ENCODE measurements at regions not wholly inside any gene's neighbourhood (a gene's known extent, or its start where the extent isn't known, plus 50 kb on each side); places are given as distances from the start of the nearest gene placed in this dataset.
"Not testable (repeated sequence)": the region's sequence is repeated elsewhere in the genome, so short reads cannot be mapped to it uniquely, and the experiment has no call there.

- DNase-seq: no peak
Measured at GRCh38 chr5:39696672-39697398, 272.1 kb upstream of the DAB2 start.

- no peak for DNase-seq
Measured at GRCh38 chr5:39691993-39692392, 267.2 kb upstream of the DAB2 start.

- DNase-seq: no peak
Measured at GRCh38 chr5:39691136-39691535, 266.4 kb upstream of the DAB2 start.

- no peak for DNase-seq
Measured at GRCh38 chr5:39689919-39690318, 265.1 kb upstream of the DAB2 start.

- DNase-seq: not testable (repeated sequence)
Measured at GRCh38 chr5:39687924-39688323, 263.1 kb upstream of the DAB2 start.

GRCh38 chr5:39680213-39680612 lies 255.4 kb upstream of the DAB2 start:
- no peak for DNase-seq

- DNase-seq: no peak
Measured at GRCh38 chr5:39678534-39678933, 253.8 kb upstream of the DAB2 start.

- DNase-seq: no peak
Measured at GRCh38 chr5:39675676-39676075, 250.9 kb upstream of the DAB2 start.

- DNase-seq: no peak
Measured at GRCh38 chr5:39674209-39675082, 249.7 kb upstream of the DAB2 start.

- DNase-seq: no peak
Measured at GRCh38 chr5:39671561-39671961, 246.8 kb upstream of the DAB2 start.

GRCh38 chr5:39670955-39671354 lies 246.2 kb upstream of the DAB2 start:
- no peak for DNase-seq

GRCh38 chr5:39670391-39670790 lies 245.6 kb upstream of the DAB2 start:
- no peak for DNase-seq

- DNase-seq: no peak
Measured at GRCh38 chr5:39668980-39669379, 244.2 kb upstream of the DAB2 start.

GRCh38 chr5:39665328-39665727 lies 240.5 kb upstream of the DAB2 start:
- no peak for DNase-seq

- DNase-seq: no peak
Measured at GRCh38 chr5:39662945-39663344, 238.2 kb upstream of the DAB2 start.

GRCh38 chr5:39661026-39661779 lies 236.4 kb upstream of the DAB2 start:
- no peak for DNase-seq

GRCh38 chr5:39660020-39660419 lies 235.2 kb upstream of the DAB2 start:
- no peak for DNase-seq

- no peak for DNase-seq
Measured at GRCh38 chr5:39658866-39659265, 234.1 kb upstream of the DAB2 start.

GRCh38 chr5:39657943-39658342 lies 233.2 kb upstream of the DAB2 start:
- no peak for DNase-seq

GRCh38 chr5:39656600-39656999 lies 231.8 kb upstream of the DAB2 start:
- no peak for DNase-seq

- no peak for DNase-seq
Measured at GRCh38 chr5:39654715-39655114, 229.9 kb upstream of the DAB2 start.

- not testable (repeated sequence) for DNase-seq
Measured at GRCh38 chr5:39652481-39652880, 227.7 kb upstream of the DAB2 start.

- DNase-seq: no peak
Measured at GRCh38 chr5:39652036-39652435, 227.3 kb upstream of the DAB2 start.

Data from muscle of arm (tissue), 1 donor.